GM23248 (cell line): ENCODE measurements at regions not wholly inside any gene's neighbourhood (a gene's known extent, or its start where the extent isn't known, plus 50 kb on each side); places are given as distances from the start of the nearest gene placed in this dataset.

Experiments used
- DNase-seq: peaks from one replicate; pipeline ENCODE4 v3.0.0-alpha.2; 2015
- H2AFZ ChIP-seq: fragments of 200-600 bp; sonication (generic); 2 replicates; pipeline ENCODE4 v1.6.1; 2016; ENCODE audit warnings: antibody characterized with exemption
- H3F3A ChIP-seq: fragments of 200-600 bp; sonication (generic); 2 replicates; pipeline ENCODE4 v1.6.1; 2016; ENCODE audit warnings: mild to moderate bottlenecking, antibody characterized with exemption, mixed run types; ENCODE audit not compliant: insufficient read depth
- H3K27ac ChIP-seq: fragments of 200-600 bp; sonication (generic); 2 replicates; pipeline ENCODE4 v1.5.1; 2016; ENCODE audit warnings: mild to moderate bottlenecking
- H3K27me3 ChIP-seq: fragments of 200-600 bp; sonication (generic); replicated peaks from 2 replicates; pipeline ENCODE4 v1.6.1; 2016; ENCODE audit warnings: mild to moderate bottlenecking; ENCODE audit not compliant: insufficient read depth
- H3K36me3 ChIP-seq: fragments of 200-600 bp; sonication (generic); 2 replicates; pipeline ENCODE4 v1.6.1; 2016; ENCODE audit warnings: low read depth, mild to moderate bottlenecking
- H3K4me1 ChIP-seq: fragments of 200-600 bp; sonication (generic); 2 replicates; pipeline ENCODE4 v1.6.1; 2016; ENCODE audit warnings: mild to moderate bottlenecking; ENCODE audit not compliant: insufficient read depth
- H3K4me2 ChIP-seq: fragments of 200-600 bp; sonication (generic); one replicate; pipeline ENCODE4 v1.6.1; 2016; ENCODE audit warnings: mild to moderate bottlenecking; ENCODE audit not compliant: unreplicated experiment
- H3K4me3 ChIP-seq: fragments of 200-600 bp; sonication (generic); 2 replicates; pipeline ENCODE4 v1.5.1; 2016; ENCODE audit warnings: mild to moderate bottlenecking
- H3K79me2 ChIP-seq: fragments of 200-600 bp; sonication (generic); 2 replicates; pipeline ENCODE4 v1.6.1; 2016; ENCODE audit warnings: mild to moderate bottlenecking; ENCODE audit not compliant: insufficient read depth
- H3K9ac ChIP-seq: fragments of 200-600 bp; sonication (generic); 2 replicates; pipeline ENCODE4 v1.6.1; 2016; ENCODE audit warnings: mild to moderate bottlenecking
- H3K9me2 ChIP-seq: fragments of 200-600 bp; sonication (generic); 2 replicates; pipeline ENCODE4 v1.6.1; 2016; ENCODE audit warnings: mixed run types, mild to moderate bottlenecking, moderate library complexity; ENCODE audit not compliant: insufficient read depth
- H3K9me3 ChIP-seq: fragments of 200-600 bp; sonication (generic); one replicate; pipeline ENCODE4 v1.6.1; 2017; ENCODE audit warnings: low read depth
- H4K20me1 ChIP-seq: fragments of 200-600 bp; sonication (generic); 2 replicates; pipeline ENCODE4 v1.6.0; 2016; ENCODE audit not compliant: insufficient read depth
- EZH2 ChIP-seq: fragments of 200-600 bp; sonication (generic); IDR thresholded peaks from 2 replicates; pipeline ENCODE4 v1.6.1; 2018; ENCODE audit warnings: antibody characterized with exemption, mild to moderate bottlenecking; ENCODE audit not compliant: insufficient read depth, poor library complexity, severe bottlenecking
- EZH2phosphoT487 ChIP-seq: fragments of 200-600 bp; sonication (generic); IDR thresholded peaks from 2 replicates; pipeline ENCODE4 v1.6.1; 2018; ENCODE audit warnings: antibody characterized with exemption, moderate library complexity, mild to moderate bottlenecking, low read depth; ENCODE audit not compliant: insufficient read depth
- WGBS, 2 experiments: methylation state at CpG; one replicate each; pipeline ENCODE4 v1.1.6; 2015 to 2017; ENCODE audit warnings: low lambda C conversion rate in 2 of 2, low coverage in 1 of 2; ENCODE audit errors: missing lambda C conversion rate in 2 of 2; 5-methylcytosine and 5-hydroxymethylcytosine counted together
- in situ Hi-C: fragments of 300-500 bp; cut with MboI; formaldehyde crosslinking; loops from 2 replicates; pipeline ENCODE4 v1.15.0; 2020

- Histone ChIP-seq H3K9me3 (no peaks in the 10 kb centered on the region), H3K4me1 (no peaks in the 10 kb centered on the region), H3K9ac (no peak overlapping the region), H2AFZ (no peak overlapping the region), H3K4me2 (no peak overlapping the region), H4K20me1 (no peaks in the 10 kb centered on the region), H3F3A (no peaks in the 10 kb centered on the region), H3K27me3 (no peaks in the 10 kb centered on the region), H3K9me2 (no peaks in the 10 kb centered on the region), H3K4me3 (no peak overlapping the region), H3K79me2 (no peaks in the 10 kb centered on the region), H3K27ac (no peak overlapping the region), H3K36me3 (no peaks in the 10 kb centered on the region)
- no peak for TF ChIP-seq EZH2
- no peak for TF ChIP-seq EZH2phosphoT487
- in situ Hi-C loops: no loop called here
- no peak for DNase-seq
- 56 to 58% methylated on average over 20 of the region's 20 CpGs for WGBS, 2 experiments
These were observed 94.2 kb upstream of the ALKAL2 start for GRCh38 chr2:381941-382727.

- no peak for TF ChIP-seq EZH2phosphoT487
- TF ChIP-seq EZH2: no peak
- WGBS, 2 experiments: 53 to 56% methylated on average over 10 of the region's 10 CpGs
These were observed 93.3 kb upstream of the ALKAL2 start for GRCh38 chr2:381181-381580.

GRCh38 chr2:380772-381171, 92.9 kb upstream of the ALKAL2 start:
- Histone ChIP-seq H3K27me3 (no peaks in the 10 kb centered on the region), H3K4me3 (no peak overlapping the region), H2AFZ (no peak overlapping the region), H3K9ac (no peak overlapping the region), H3K36me3 (no peaks in the 10 kb centered on the region), H3K9me2 (no peaks in the 10 kb centered on the region), H4K20me1 (no peaks in the 10 kb centered on the region), H3K4me2 (no peak overlapping the region), H3F3A (no peaks in the 10 kb centered on the region), H3K9me3 (no peaks in the 10 kb centered on the region), H3K27ac (no peak overlapping the region), H3K4me1 (no peaks in the 10 kb centered on the region), H3K79me2 (no peaks in the 10 kb centered on the region)
- TF ChIP-seq EZH2: no peak
- TF ChIP-seq EZH2phosphoT487: no peak
- in situ Hi-C loops: no loop called here
- 48 to 49% methylated on average over 7 of the region's 7 CpGs for WGBS, 2 experiments
- DNase-seq: no peak

More at GRCh38 chr2:381181-381580, 93.3 kb upstream of the ALKAL2 start:
- H3K4me3 ChIP-seq: no peak overlapping the region
- no peak overlapping the region for H3K27ac ChIP-seq
- in situ Hi-C loops: no loop called here
- no peaks in the 10 kb centered on the region for H3K27me3 ChIP-seq
- H3K36me3 ChIP-seq: no peaks in the 10 kb centered on the region
- no peaks in the 10 kb centered on the region for H3K79me2 ChIP-seq
- no peak overlapping the region for H2AFZ ChIP-seq
- no peaks in the 10 kb centered on the region for H4K20me1 ChIP-seq
- H3K9me2 ChIP-seq: no peaks in the 10 kb centered on the region
- no peak for DNase-seq
- no peak overlapping the region for H3K4me2 ChIP-seq
- no peaks in the 10 kb centered on the region for H3K9me3 ChIP-seq
- H3K4me1 ChIP-seq: no peaks in the 10 kb centered on the region
- H3K9ac ChIP-seq: no peak overlapping the region
- no peaks in the 10 kb centered on the region for H3F3A ChIP-seq

GRCh38 chr2:380221-380620, 92.3 kb upstream of the ALKAL2 start:
- no peaks in the 10 kb centered on the region for H3K4me1 ChIP-seq
- H3K9ac ChIP-seq: no peak overlapping the region
- H3K36me3 ChIP-seq: no peaks in the 10 kb centered on the region
- H3K4me2 ChIP-seq: no peak overlapping the region
- WGBS, 2 experiments: 52 to 67% methylated on average over 2 of the region's 2 CpGs
- no peak for TF ChIP-seq EZH2phosphoT487
- TF ChIP-seq EZH2: no peak
- in situ Hi-C loops: no loop called here
- no peaks in the 10 kb centered on the region for H3K9me3 ChIP-seq
- H3K9me2 ChIP-seq: no peaks in the 10 kb centered on the region
- no peaks in the 10 kb centered on the region for H3F3A ChIP-seq
- H3K27ac ChIP-seq: no peak overlapping the region
- no peaks in the 10 kb centered on the region for H3K27me3 ChIP-seq
- no peak overlapping the region for H2AFZ ChIP-seq
- H3K4me3 ChIP-seq: no peak overlapping the region
- no peaks in the 10 kb centered on the region for H3K79me2 ChIP-seq
- no peaks in the 10 kb centered on the region for H4K20me1 ChIP-seq
- DNase-seq: no peak
